Skeletal muscle tissue (tissue), 3 donors: ENCODE measurements at regions not wholly inside any gene's neighbourhood (a gene's known extent, or its start where the extent isn't known, plus 50 kb on each side); places are given as distances from the start of the nearest gene placed in this dataset.

Experiments used
- H3K27ac ChIP-seq: one replicate; pipeline ENCODE4 v1.7.0; 2013; ENCODE audit warnings: mild to moderate bottlenecking, low read depth, low read length, inconsistent platforms
- H3K27me3 ChIP-seq, 3 donors: one replicate each; pipeline ENCODE4 v1.7.0; 2013; ENCODE audit warnings: low read length in 3 of 3; ENCODE audit not compliant: control insufficient read depth in 3 of 3, insufficient read depth in 3 of 3
- H3K36me3 ChIP-seq, 3 donors: one replicate each; pipeline ENCODE4 v1.7.0; 2013; ENCODE audit warnings: low read length in 3 of 3; ENCODE audit not compliant: control insufficient read depth in 3 of 3, insufficient read depth in 3 of 3
- H3K4me1 ChIP-seq, 3 donors: one replicate each; pipeline ENCODE4 v1.7.0; 2013; ENCODE audit warnings: low read length in 3 of 3, mild to moderate bottlenecking in 3 of 3; ENCODE audit not compliant: control insufficient read depth in 3 of 3, insufficient read depth in 3 of 3
- H3K4me3 ChIP-seq, 3 donors: one replicate each; pipeline ENCODE4 v1.7.0; 2013; ENCODE audit warnings: low read length in 3 of 3
- H3K9ac ChIP-seq, 3 donors: one replicate each; pipeline ENCODE4 v1.7.0; 2013; ENCODE audit warnings: low read length in 3 of 3, mild to moderate bottlenecking in 3 of 3, moderate library complexity in 2 of 3, low read depth in 1 of 3
- H3K9me3 ChIP-seq, 3 donors: one replicate each; pipeline ENCODE4 v1.7.0; 2013; ENCODE audit warnings: low read length in 3 of 3; ENCODE audit not compliant: control insufficient read depth in 3 of 3
- donor health status: Osteomylitis.

GRCh38 chr16:85208643-85209520, 96.6 kb upstream of the CIBAR2 start:
- Histone ChIP-seq H3K4me3 (peak overlapping the region in 1 of 3 donors; percentile 6), H3K27me3 (no peaks in the 10 kb centered on the region), H3K9ac (peak overlapping the region in 1 of 3 donors; percentile 25), H3K9me3 (no peaks in the 10 kb centered on the region), H3K4me1 (peaks cover 55 to 90% (median 79%) of the 10 kb centered on the region in 3 donors), H3K36me3 (no peaks in the 10 kb centered on the region), H3K27ac (no peak overlapping the region)

GRCh38 chr16:85209526-85210121, 97.4 kb upstream of the CIBAR2 start:
- peak overlapping the region in 2 of 3 donors; percentile 20 to 60 for H3K9ac ChIP-seq
- H3K27ac ChIP-seq = no peak overlapping the region
- H3K36me3 ChIP-seq = no peaks in the 10 kb centered on the region
- H3K9me3 ChIP-seq = no peaks in the 10 kb centered on the region
- peaks cover 61 to 91% (median 84%) of the 10 kb centered on the region in 3 donors for H3K4me1 ChIP-seq
- H3K27me3 ChIP-seq = no peaks in the 10 kb centered on the region
- no peak overlapping the region for H3K4me3 ChIP-seq

GRCh38 chr16:85210423-85211169, 98.3 kb upstream of the CIBAR2 start:
- Histone ChIP-seq H3K4me3 (no peak overlapping the region), H3K27ac (no peak overlapping the region), H3K9me3 (no peaks in the 10 kb centered on the region), H3K27me3 (no peaks in the 10 kb centered on the region), H3K4me1 (peaks cover 63 to 94% (median 90%) of the 10 kb centered on the region in 3 donors), H3K36me3 (no peaks in the 10 kb centered on the region), H3K9ac (peak overlapping the region in 1 of 3 donors; percentile 51)

GRCh38 chr16:85211271-85211801, 99.1 kb upstream of the CIBAR2 start:
- Histone ChIP-seq H3K36me3 (no peaks in the 10 kb centered on the region), H3K9ac (peak overlapping the region in 1 of 3 donors; percentile 51), H3K4me1 (peaks cover 60 to 90% (median 86%) of the 10 kb centered on the region in 3 donors), H3K27me3 (no peaks in the 10 kb centered on the region), H3K9me3 (no peaks in the 10 kb centered on the region), H3K4me3 (no peak overlapping the region), H3K27ac (no peak overlapping the region)

GRCh38 chr16:85213926-85214675, 101.8 kb upstream of the CIBAR2 start:
- Histone ChIP-seq H3K27me3 (no peaks in the 10 kb centered on the region), H3K4me1 (peaks cover 47 to 75% (median 69%) of the 10 kb centered on the region in 3 donors), H3K36me3 (no peaks in the 10 kb centered on the region), H3K9me3 (no peaks in the 10 kb centered on the region), H3K9ac (peak overlapping the region; percentile 50 to 79 (median 57)), H3K4me3 (peak overlapping the region in 1 of 3 donors; percentile 52), H3K27ac (peak overlapping the region; percentile 90)

- Histone ChIP-seq H3K4me3 (no peak overlapping the region), H3K27ac (no peak overlapping the region), H3K36me3 (no peaks in the 10 kb centered on the region), H3K9me3 (no peaks in the 10 kb centered on the region), H3K27me3 (no peaks in the 10 kb centered on the region), H3K9ac (no peak overlapping the region), H3K4me1 (peaks cover 44 to 72% (median 67%) of the 10 kb centered on the region in 3 donors)
These were observed 103.3 kb upstream of the CIBAR2 start for GRCh38 chr16:85215478-85216118.

- H3K9me3 ChIP-seq = no peaks in the 10 kb centered on the region
- H3K4me3 ChIP-seq = no peak overlapping the region
- H3K27ac ChIP-seq = no peak overlapping the region
- H3K9ac ChIP-seq = peak overlapping the region in 1 of 3 donors; percentile 45
- H3K36me3 ChIP-seq = no peaks in the 10 kb centered on the region
- H3K27me3 ChIP-seq = no peaks in the 10 kb centered on the region
- peaks cover 46 to 71% (median 67%) of the 10 kb centered on the region in 3 donors for H3K4me1 ChIP-seq
These were observed 104.5 kb upstream of the CIBAR2 start for GRCh38 chr16:85216522-85217375.

- no peaks in the 10 kb centered on the region for H3K27me3 ChIP-seq
- H3K36me3 ChIP-seq = no peaks in the 10 kb centered on the region
- peak overlapping the region; percentile 48 to 56 (median 52) for H3K4me3 ChIP-seq
- H3K4me1 ChIP-seq = peaks cover 23 to 50% (median 41%) of the 10 kb centered on the region in 3 donors
- H3K27ac ChIP-seq = peak overlapping the region; percentile 89
- no peaks in the 10 kb centered on the region for H3K9me3 ChIP-seq
- H3K9ac ChIP-seq = peak overlapping the region; percentile 65 to 78 (median 75)
These were observed 108.0 kb upstream of the CIBAR2 start for GRCh38 chr16:85220125-85220839.
